ENCODE measurements at regions not wholly inside any gene's neighbourhood (a gene's known extent, or its start where the extent isn't known, plus 50 kb on each side); places are given as distances from the start of the nearest gene placed in this dataset.

DNA sequence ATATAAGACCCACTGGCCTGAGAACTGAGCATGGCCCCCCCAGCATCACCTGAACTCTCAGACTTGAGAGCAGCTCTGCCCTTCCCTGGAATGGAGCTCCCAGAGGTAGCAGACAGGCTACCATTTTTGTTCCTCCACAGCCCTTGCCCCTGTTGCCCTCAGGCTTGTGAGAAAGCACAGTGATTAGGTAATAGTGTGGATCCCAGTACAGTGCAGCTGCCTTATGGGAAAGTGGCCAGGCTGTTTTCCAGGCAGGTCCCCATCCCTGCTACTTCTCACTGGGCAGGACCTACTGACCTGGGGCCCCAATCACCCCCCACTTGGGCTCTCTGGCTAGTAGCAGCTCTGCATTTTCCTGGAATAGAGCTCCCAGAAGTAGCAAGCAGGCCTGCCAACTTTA, 834.0 kb downstream of the DACH1 start:
- DNase-seq: peak in 1 of 6 donors; percentile 21
- Histone ChIP-seq H3K27ac (no peak overlapping the region), H3K36me3 (no peaks in the 10 kb centered on the region), H3K4me1 (no peaks in the 10 kb centered on the region), H3K27me3 (no peaks in the 10 kb centered on the region), H3K4me3 (no peak overlapping the region), H3K9me3 (no peaks in the 10 kb centered on the region)
- intact Hi-C loops (cut with DNase I): no loop called here
- TF ChIP-seq CTCF (IDR thresholded peaks at IDR 0.05): no peak
- no peak for FAIRE-seq
- ATAC-seq: peak in 1 of 4 donors; percentile 20

- no peaks in the 10 kb centered on the region for H3K36me3 ChIP-seq
- intact Hi-C loops (cut with DNase I): no loop called here
- no peaks in the 10 kb centered on the region for H3K9me3 ChIP-seq
- no peaks in the 10 kb centered on the region for H3K27me3 ChIP-seq
- no peak for FAIRE-seq
- no peak overlapping the region for H3K4me3 ChIP-seq
- H3K27ac ChIP-seq: no peak overlapping the region
- DNase-seq: no peak
- no peaks in the 10 kb centered on the region for H3K4me1 ChIP-seq
- no peak for ATAC-seq
- TF ChIP-seq CTCF (IDR thresholded peaks at IDR 0.05): no peak
- 16 to 23% methylated on average over 6 of the region's 6 CpGs for WGBS, 2 donors
These were observed 836.2 kb downstream of the DACH1 start for GRCh38 chr13:71030784-71031183.

DNA sequence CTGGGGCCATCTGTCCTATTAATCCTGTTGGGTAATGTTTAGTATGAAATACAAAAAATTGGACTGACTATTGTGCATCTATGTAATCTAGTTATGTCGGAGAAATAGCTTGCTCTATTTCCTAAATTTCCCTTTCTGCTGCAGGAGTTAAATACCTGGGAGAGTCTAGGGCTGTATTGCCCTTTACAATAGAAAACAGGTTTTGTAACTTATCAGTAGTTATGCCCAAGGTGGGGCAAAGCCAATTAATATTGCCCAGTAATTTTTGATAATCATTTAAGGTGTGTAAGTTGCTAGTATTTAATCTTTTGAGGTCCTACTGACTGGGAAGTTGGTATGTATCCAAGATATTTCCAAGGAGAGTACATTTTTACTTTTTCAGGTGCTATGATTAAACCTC, 838.1 kb downstream of the DACH1 start:
- ATAC-seq (no peak), FAIRE-seq (no peak), DNase-seq (no peak)
- intact Hi-C loops (cut with DNase I): no loop called here
- Histone ChIP-seq H3K4me1 (no peaks in the 10 kb centered on the region), H3K27me3 (no peaks in the 10 kb centered on the region), H3K4me3 (no peak overlapping the region), H3K36me3 (no peaks in the 10 kb centered on the region), H3K9me3 (no peaks in the 10 kb centered on the region), H3K27ac (no peak overlapping the region)
- TF ChIP-seq CTCF (IDR thresholded peaks at IDR 0.05): no peak
- WGBS, 2 donors: 84 to 97% methylated on average over 1 of the region's 1 CpG

- TF ChIP-seq CTCF (IDR thresholded peaks at IDR 0.05): no peak
- no peak overlapping the region for H3K27ac ChIP-seq
- 75 to 82% methylated on average over 10 of the region's 10 CpGs for WGBS, 2 donors
These were observed 845.1 kb downstream of the DACH1 start for GRCh38 chr13:71021825-71022422.

GRCh38 chr13:71018995-71019394, 848.0 kb downstream of the DACH1 start:
- WGBS, 2 donors: 71 to 74% methylated on average over 1 of the region's 1 CpG
- Histone ChIP-seq H3K27ac (no peak overlapping the region), H3K9me3 (no peaks in the 10 kb centered on the region), H3K27me3 (no peaks in the 10 kb centered on the region), H3K4me3 (no peak overlapping the region), H3K4me1 (no peaks in the 10 kb centered on the region), H3K36me3 (no peaks in the 10 kb centered on the region)
- DNase-seq (no peak), FAIRE-seq (no peak), ATAC-seq (no peak)
- no peak for TF ChIP-seq CTCF (IDR thresholded peaks at IDR 0.05)
- intact Hi-C loops (cut with DNase I): no loop called here

More at GRCh38 chr13:71021825-71022422, 845.1 kb downstream of the DACH1 start:
- Histone ChIP-seq H3K27me3 (no peaks in the 10 kb centered on the region), H3K4me1 (no peaks in the 10 kb centered on the region), H3K9me3 (no peaks in the 10 kb centered on the region), H3K4me3 (no peak overlapping the region), H3K36me3 (no peaks in the 10 kb centered on the region)
- DNase-seq (no peak), FAIRE-seq (no peak), ATAC-seq (no peak)
- intact Hi-C loops (cut with DNase I): no loop called here
